Neural cell (in vitro differentiated cells): ENCODE measurements at regions not wholly inside any gene's neighbourhood (a gene's known extent, or its start where the extent isn't known, plus 50 kb on each side); places are given as distances from the start of the nearest gene placed in this dataset.

Experiments
- H2AFZ ChIP-seq: fragments of 200-600, 300-800 bp; sonication (generic), shearing (Covaris generic); 2 replicates; pipeline ENCODE4 v1.6.0; 2014; ENCODE audit warnings: low read depth, mild to moderate bottlenecking, antibody characterized with exemption, low read length, moderate library complexity
- H3F3A ChIP-seq: fragments of 200-600 bp; shearing (Covaris generic); 2 replicates; pipeline ENCODE4 v1.6.1; 2016; ENCODE audit warnings: mild to moderate bottlenecking, moderate library complexity, mixed read lengths, antibody characterized with exemption, low read length; ENCODE audit not compliant: insufficient read depth, poor library complexity, severe bottlenecking
- H3K27ac ChIP-seq: fragments of 200-600, 300-800 bp; sonication (generic), shearing (Covaris generic); 2 replicates; pipeline ENCODE4 v1.5.1; 2014; ENCODE audit warnings: mild to moderate bottlenecking, low read length, moderate library complexity
- H3K27me3 ChIP-seq: fragments of 300-800, 200-600 bp; sonication (generic), shearing (Covaris generic); 2 replicates; pipeline ENCODE4 v1.6.0; 2014; ENCODE audit warnings: mild to moderate bottlenecking, low read depth, low read length, moderate library complexity; ENCODE audit not compliant: insufficient read depth
- H3K36me3 ChIP-seq: fragments of 300-800, 200-600 bp; sonication (generic), shearing (Covaris generic); 2 replicates; pipeline ENCODE4 v1.5.1; 2014; ENCODE audit warnings: mild to moderate bottlenecking, antibody characterized with exemption, low read length, moderate library complexity; ENCODE audit not compliant: insufficient read depth
- H3K4me2 ChIP-seq: fragments of 300-800, 200-600 bp; sonication (generic), shearing (Covaris generic); 2 replicates; pipeline ENCODE4 v1.6.0; 2014; ENCODE audit warnings: mild to moderate bottlenecking, low read length
- H3K4me3 ChIP-seq: fragments of 300-800, 200-600 bp; sonication (generic), shearing (Covaris generic); 2 replicates; pipeline ENCODE4 v1.5.1; 2014; ENCODE audit warnings: mild to moderate bottlenecking, low read length, moderate library complexity
- H3K79me2 ChIP-seq: fragments of 200-600 bp; shearing (Covaris generic); replicated peaks from 2 replicates; pipeline ENCODE4 v1.6.0; 2014; ENCODE audit warnings: mild to moderate bottlenecking, low read length, moderate library complexity; ENCODE audit not compliant: insufficient read depth
- H3K9ac ChIP-seq: fragments of 300-800, 200-600 bp; sonication (generic), shearing (Covaris generic); 2 replicates; pipeline ENCODE4 v1.6.1; 2016; ENCODE audit warnings: mild to moderate bottlenecking, low read length, mixed read lengths
- H3K9me2 ChIP-seq: fragments of 200-600 bp; shearing (Covaris generic); 2 replicates; pipeline ENCODE4 v1.6.1; 2016; ENCODE audit warnings: mild to moderate bottlenecking, low read length, mixed read lengths; ENCODE audit not compliant: insufficient read depth
- H3K9me3 ChIP-seq: fragments of 200-600, 300-800 bp; sonication (generic), shearing (Covaris generic); 2 replicates; pipeline ENCODE4 v1.6.1; 2016; ENCODE audit warnings: mild to moderate bottlenecking, mixed run types, low read length, moderate library complexity, mixed read lengths
- H4K20me1 ChIP-seq: fragments of 200-600 bp; shearing (Covaris generic); 2 replicates; pipeline ENCODE4 v1.6.1; 2016; ENCODE audit warnings: mild to moderate bottlenecking, mixed run types; ENCODE audit not compliant: insufficient read depth
- EP300 ChIP-seq: fragments of 450-650 bp; conservative IDR thresholded peaks from 2 replicates; pipeline ENCODE4 v1.6.1; 2014; ENCODE audit warnings: antibody characterized with exemption, mild to moderate bottlenecking, moderate library complexity; ENCODE audit not compliant: poor library complexity, severe bottlenecking
- EZH2 ChIP-seq: fragments of 200-600, 300-800 bp; shearing (Covaris generic), sonication (generic); IDR thresholded peaks from 2 replicates; pipeline ENCODE4 v1.6.1; 2014; ENCODE audit warnings: antibody characterized with exemption, low read length, borderline replicate concordance, mild to moderate bottlenecking; ENCODE audit not compliant: insufficient read depth, poor library complexity, severe bottlenecking
- MXI1 ChIP-seq: fragments of 450-650 bp; conservative IDR thresholded peaks from 2 replicates; pipeline ENCODE4 v1.6.1; 2014; ENCODE audit warnings: antibody characterized with exemption, mild to moderate bottlenecking; ENCODE audit not compliant: poor library complexity, severe bottlenecking
- POLR2AphosphoS5 ChIP-seq: IDR thresholded peaks from 2 replicates; pipeline ENCODE4 v1.6.1; 2012
- RAD21 ChIP-seq: fragments of 450-650 bp; conservative IDR thresholded peaks from 2 replicates; pipeline ENCODE4 v1.6.1; 2014; ENCODE audit warnings: antibody characterized with exemption, mild to moderate bottlenecking, moderate library complexity
- SMC3 ChIP-seq: fragments of 450-650 bp; conservative IDR thresholded peaks from 2 replicates; pipeline ENCODE4 v1.6.1; 2014; ENCODE audit warnings: antibody characterized with exemption, mild to moderate bottlenecking, moderate library complexity; ENCODE audit not compliant: poor library complexity
- TAF1 ChIP-seq: IDR thresholded peaks from 2 replicates; pipeline ENCODE4 v1.6.1; 2012; ENCODE audit warnings: low read depth
- TF ChIP-seq, protein P1 (sequence below): IDR thresholded peaks from 2 replicates; pipeline ENCODE4 v1.6.1; 2012; ENCODE audit warnings: borderline replicate concordance
- TF ChIP-seq, protein P2 (sequence below): fragments of 450-650 bp; IDR thresholded peaks from 2 replicates; pipeline ENCODE4 v1.5.1; 2014; ENCODE audit warnings: antibody characterized with exemption, mild to moderate bottlenecking, moderate library complexity; ENCODE audit not compliant: poor library complexity, severe bottlenecking

DNA sequence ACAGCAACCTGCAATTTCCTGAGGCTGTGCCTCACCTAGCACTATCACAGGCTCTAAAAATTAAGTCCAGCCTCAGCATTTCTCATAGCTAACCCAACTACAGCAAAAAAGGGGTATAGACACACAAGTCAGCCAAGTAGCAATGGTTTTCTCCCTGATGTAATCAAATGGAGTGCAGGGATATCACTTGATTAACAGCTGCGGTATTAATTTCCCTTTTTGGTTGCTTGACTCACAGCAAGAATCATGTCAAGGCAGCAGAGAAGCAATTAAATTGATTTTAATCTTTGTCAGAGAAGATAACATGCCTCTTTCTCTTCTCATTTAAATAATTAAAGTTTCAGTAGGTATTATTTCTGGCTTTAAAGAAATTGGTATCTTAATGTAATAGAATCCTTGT lies 278.9 kb downstream of the RWDD3 start:
- no peaks in the 10 kb centered on the region for H3K36me3 ChIP-seq
- no peak overlapping the region for H3K27ac ChIP-seq
- H3K9me2 ChIP-seq = no peaks in the 10 kb centered on the region
- H3K79me2 ChIP-seq = no peaks in the 10 kb centered on the region
- H3K9me3 ChIP-seq = no peaks in the 10 kb centered on the region
- TF ChIP-seq EZH2 = no peak
- TF ChIP-seq POLR2AphosphoS5 = no peak
- TF ChIP-seq, protein P1, sequence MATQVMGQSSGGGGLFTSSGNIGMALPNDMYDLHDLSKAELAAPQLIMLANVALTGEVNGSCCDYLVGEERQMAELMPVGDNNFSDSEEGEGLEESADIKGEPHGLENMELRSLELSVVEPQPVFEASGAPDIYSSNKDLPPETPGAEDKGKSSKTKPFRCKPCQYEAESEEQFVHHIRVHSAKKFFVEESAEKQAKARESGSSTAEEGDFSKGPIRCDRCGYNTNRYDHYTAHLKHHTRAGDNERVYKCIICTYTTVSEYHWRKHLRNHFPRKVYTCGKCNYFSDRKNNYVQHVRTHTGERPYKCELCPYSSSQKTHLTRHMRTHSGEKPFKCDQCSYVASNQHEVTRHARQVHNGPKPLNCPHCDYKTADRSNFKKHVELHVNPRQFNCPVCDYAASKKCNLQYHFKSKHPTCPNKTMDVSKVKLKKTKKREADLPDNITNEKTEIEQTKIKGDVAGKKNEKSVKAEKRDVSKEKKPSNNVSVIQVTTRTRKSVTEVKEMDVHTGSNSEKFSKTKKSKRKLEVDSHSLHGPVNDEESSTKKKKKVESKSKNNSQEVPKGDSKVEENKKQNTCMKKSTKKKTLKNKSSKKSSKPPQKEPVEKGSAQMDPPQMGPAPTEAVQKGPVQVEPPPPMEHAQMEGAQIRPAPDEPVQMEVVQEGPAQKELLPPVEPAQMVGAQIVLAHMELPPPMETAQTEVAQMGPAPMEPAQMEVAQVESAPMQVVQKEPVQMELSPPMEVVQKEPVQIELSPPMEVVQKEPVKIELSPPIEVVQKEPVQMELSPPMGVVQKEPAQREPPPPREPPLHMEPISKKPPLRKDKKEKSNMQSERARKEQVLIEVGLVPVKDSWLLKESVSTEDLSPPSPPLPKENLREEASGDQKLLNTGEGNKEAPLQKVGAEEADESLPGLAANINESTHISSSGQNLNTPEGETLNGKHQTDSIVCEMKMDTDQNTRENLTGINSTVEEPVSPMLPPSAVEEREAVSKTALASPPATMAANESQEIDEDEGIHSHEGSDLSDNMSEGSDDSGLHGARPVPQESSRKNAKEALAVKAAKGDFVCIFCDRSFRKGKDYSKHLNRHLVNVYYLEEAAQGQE = no peak
- TF ChIP-seq, protein P2, sequence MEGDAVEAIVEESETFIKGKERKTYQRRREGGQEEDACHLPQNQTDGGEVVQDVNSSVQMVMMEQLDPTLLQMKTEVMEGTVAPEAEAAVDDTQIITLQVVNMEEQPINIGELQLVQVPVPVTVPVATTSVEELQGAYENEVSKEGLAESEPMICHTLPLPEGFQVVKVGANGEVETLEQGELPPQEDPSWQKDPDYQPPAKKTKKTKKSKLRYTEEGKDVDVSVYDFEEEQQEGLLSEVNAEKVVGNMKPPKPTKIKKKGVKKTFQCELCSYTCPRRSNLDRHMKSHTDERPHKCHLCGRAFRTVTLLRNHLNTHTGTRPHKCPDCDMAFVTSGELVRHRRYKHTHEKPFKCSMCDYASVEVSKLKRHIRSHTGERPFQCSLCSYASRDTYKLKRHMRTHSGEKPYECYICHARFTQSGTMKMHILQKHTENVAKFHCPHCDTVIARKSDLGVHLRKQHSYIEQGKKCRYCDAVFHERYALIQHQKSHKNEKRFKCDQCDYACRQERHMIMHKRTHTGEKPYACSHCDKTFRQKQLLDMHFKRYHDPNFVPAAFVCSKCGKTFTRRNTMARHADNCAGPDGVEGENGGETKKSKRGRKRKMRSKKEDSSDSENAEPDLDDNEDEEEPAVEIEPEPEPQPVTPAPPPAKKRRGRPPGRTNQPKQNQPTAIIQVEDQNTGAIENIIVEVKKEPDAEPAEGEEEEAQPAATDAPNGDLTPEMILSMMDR = no peak
- no peak for TF ChIP-seq EP300
- TF ChIP-seq RAD21 = no peak
- no peak for TF ChIP-seq TAF1
- no peak for TF ChIP-seq MXI1
- no peaks in the 10 kb centered on the region for H3K27me3 ChIP-seq
- H3K9ac ChIP-seq = no peak overlapping the region
- no peaks in the 10 kb centered on the region for H4K20me1 ChIP-seq
- no peak overlapping the region for H2AFZ ChIP-seq
- H3F3A ChIP-seq = no peaks in the 10 kb centered on the region
- no peak overlapping the region for H3K4me3 ChIP-seq
- no peak overlapping the region for H3K4me2 ChIP-seq

DNA sequence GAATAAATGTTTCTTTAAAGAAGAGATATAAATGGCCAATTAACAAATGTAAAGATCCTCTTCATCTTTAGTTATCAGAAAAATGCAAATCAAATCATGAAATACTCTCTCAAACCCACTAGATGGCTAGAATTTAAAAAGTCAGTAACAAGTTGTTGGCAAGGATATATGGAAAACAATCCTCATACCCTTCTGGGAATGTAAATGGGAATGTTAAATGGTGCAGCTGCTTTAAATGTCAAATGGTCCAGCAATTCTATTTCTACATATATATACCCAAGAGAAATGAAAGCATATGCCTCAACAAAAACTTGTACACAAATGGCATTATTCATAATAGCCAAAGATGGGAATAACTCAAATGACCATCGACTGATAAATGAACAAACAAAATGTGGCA lies 283.5 kb downstream of the RWDD3 start:
- TF ChIP-seq RAD21 (no peak), TAF1 (no peak), SMC3 (no peak), MXI1 (no peak), POLR2AphosphoS5 (no peak), EZH2 (no peak), EP300 (no peak)
- TF ChIP-seq, protein P2 = no peak
- TF ChIP-seq, protein P1 = no peak
- H3F3A ChIP-seq = no peaks in the 10 kb centered on the region
- H2AFZ ChIP-seq = no peak overlapping the region
- H3K9me2 ChIP-seq = no peaks in the 10 kb centered on the region
- H3K79me2 ChIP-seq = no peaks in the 10 kb centered on the region
- H3K9me3 ChIP-seq = no peaks in the 10 kb centered on the region
- H4K20me1 ChIP-seq = no peaks in the 10 kb centered on the region
- H3K27ac ChIP-seq = no peak overlapping the region
- H3K27me3 ChIP-seq = no peaks in the 10 kb centered on the region
- H3K4me2 ChIP-seq = no peak overlapping the region
- H3K4me3 ChIP-seq = no peak overlapping the region
- no peaks in the 10 kb centered on the region for H3K36me3 ChIP-seq
- H3K9ac ChIP-seq = no peak overlapping the region
